ENCODE measurements at regions not wholly inside any gene's neighbourhood (a gene's known extent, or its start where the extent isn't known, plus 50 kb on each side); places are given as distances from the start of the nearest gene placed in this dataset.
"Not testable (repeated sequence)": the region's sequence is repeated elsewhere in the genome, so short reads cannot be mapped to it uniquely, and the experiment has no call there.

DNA sequence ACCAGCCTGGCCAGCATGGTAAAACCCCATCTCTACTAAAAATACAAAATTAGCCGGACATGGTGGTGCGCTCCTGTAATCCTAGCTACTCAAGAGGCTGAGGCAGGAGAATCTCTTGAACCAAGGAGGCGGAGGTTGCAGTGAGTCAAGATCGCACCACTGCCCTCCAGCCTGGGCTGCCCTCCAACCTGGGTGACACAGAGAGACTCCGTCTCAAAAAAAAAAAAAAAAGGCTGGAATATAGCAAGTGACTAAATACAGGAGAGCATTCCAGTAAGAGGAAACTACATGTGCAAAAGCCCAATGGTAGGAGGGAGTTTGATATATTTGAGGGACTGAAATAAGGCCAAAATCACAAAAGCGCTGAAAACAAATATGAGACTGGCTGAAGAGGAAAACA is 76.5 kb upstream of the NR5A2 start:
- DNase-seq: not testable (repeated sequence)

DNA sequence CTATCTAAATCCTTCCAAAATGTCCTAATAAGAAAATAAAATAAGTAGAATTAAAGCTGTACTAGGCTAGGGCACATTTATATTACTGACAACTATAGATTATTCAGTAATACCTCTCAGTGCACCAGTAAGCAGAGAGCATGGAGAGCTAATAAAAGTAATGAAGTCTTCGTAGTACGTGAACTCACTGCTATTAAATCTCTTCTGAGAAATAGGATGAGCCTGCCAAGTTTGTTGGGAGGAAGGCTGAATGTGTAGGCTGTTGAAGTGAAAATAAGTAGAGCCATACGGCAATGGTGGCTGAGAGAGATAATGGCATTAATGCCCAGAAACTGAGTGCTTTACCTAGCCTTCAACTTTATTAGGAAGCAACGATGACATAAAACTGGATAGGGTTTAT is 73.9 kb upstream of the NR5A2 start:
- no peak for DNase-seq

DNA sequence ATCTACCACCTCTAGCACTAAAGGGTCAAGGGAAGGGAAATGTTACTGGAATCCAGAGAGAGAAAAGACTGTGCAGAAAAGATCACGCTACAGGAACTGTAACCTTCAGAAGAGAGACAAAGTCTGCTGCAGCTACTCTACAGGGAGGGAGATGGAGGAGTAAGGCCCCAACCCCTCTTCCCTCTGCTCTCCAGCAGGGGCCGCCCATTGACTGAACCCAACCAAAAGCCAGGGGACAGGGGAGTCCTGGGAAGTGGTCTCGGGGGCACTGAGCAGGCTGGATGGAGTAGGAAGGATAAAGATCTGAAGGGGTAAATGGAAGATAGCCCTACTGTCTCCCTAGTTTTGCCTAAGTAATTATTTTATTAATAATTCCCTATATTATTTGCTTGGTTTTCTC is 72.8 kb upstream of the NR5A2 start:
- no peak for DNase-seq

DNA sequence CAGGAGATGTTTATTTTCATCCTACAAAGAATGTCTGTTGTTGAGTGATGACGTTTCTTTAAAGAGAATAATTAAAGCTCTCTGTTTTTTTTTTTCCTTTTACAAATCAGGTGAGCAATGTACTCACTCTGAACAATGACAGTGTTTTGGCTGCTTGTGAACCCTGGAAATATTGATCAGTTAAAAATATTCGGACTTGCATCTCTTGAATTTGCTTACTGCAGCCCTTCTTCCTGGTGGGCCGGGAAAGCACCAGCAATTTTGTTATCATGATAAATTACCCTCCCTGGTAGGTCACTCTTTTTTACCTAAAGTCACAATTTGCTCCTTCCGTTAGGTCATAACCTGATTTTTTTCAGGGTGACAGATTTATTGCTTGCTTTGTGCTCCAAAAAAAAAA is 72.3 kb upstream of the NR5A2 start:
- DNase-seq: no peak

DNA sequence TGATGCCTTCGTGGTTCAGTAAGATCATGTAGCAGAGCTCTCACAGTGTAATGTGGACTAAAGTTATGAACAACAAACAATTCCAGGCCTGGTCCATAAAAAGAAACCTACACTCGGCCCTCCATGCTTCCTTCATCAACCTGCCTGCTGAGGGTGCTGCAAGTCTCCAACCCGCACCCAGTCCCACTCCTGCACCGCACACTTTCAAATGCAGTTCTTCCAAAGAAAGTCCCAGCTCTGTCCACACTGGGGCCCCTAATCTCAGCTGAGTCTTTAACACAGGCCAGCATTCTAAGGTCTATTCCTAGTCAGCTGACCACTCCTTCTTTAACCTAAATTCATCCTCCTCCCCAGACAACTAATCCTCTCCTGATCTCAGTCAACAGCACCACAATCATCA is 71.5 kb upstream of the NR5A2 start:
- DNase-seq: no peak

DNA sequence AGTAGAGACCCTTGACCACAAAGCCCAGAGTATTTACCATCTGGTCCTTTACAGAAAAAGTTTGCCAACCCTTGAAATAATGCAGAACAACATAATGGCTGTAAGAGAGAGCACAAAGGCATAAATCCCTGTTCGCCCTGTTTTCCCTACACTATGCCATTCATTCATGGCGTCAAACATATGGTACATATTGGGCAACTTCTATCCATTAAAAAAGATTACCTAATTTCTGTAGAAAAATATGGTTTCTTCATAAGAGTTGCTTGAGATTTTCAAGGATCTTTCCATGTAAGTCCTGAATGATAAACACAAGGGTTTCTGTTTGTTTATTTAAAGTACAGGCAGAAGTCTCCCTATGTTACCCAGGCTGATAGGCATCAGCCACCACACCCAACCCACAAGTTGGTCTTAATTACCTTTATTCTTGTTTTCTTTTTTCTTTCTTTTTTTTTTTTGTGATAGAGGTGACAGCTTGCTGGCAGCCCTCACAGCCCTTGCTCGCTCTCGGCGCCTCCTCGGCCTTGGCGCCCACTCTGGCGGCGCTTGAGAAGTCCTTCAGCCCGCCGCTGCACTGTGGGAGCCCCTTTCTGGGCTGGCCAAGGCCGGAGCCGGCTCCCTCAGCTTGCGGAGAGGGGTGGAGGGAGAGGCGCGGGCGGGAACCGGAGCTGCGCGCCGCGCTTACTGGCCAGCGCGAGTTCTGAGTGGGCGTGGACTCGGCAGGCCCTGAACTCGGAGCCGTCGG is 68.3 kb upstream of the NR5A2 start:
- no peak for DNase-seq

DNA sequence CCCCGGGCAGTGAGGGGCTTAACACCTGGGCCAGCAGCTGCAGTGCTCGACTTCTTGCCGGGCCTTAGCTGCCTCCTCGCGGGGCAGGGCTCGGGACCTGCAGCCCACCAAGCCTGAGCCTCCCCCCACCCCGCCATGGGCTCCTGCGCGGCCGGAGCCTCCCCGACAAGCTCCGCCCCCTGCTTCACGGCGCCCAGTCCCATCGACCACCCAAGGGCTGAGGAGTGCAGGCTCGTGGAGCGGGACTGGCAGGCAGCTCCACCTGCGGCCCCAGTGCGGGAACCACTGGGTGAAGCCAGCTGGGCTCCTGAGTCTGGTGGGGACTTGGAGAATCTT is 67.8 kb upstream of the NR5A2 start:
- no peak for DNase-seq

DNA sequence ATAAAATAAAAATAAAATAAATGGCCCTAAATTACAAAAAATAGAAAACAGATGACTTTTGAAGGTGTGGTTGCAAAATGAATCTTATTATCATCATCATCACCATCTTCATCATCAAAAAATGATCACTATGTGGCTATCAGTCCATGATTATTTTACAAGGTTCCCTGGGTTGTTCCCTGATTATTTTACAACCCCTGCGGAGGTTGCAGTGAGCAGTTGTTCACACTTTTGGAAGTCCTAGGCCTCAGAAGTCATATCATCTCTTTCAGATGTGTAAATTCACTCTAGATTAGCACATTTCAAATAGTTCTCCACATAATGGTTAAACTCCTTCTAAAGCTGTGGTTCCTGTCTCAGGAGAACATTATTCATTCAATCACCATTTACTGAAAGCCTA is 57.4 kb upstream of the NR5A2 start:
- no peak for DNase-seq

DNA sequence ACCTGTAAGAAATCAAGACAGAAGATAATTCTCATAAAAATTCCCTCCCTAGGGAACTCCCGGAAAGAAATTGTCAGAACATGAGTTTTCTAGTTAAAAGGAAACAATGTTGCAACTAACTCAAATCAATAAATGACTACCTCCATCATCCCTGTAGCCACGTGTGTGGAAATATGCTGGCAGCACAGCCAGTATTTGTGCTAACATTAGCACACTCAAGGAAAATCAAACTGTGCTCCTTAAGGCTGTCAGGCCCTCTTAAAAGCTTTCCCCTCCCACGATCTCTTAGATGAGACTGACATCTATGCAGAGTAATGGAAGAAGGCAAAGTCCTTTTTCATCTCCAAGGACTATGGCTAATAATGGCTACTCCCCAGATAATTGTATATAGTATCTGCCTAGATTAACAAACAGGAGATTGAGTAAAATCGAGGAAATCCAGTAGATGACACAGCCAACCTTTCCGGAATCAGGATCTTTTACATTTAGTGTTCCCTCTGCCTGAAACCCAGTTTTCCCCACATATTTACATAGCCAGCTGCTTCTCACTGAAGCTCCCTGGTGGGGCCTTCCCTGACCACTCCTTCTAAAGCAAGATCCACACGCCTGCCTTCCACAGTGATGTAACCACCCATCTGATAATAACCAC is 50.9 kb upstream of the NR5A2 start:
- no peak for DNase-seq
